ENCODE measurements at regions not wholly inside any gene's neighbourhood (a gene's known extent, or its start where the extent isn't known, plus 50 kb on each side); places are given as distances from the start of the nearest gene placed in this dataset.

DNA sequence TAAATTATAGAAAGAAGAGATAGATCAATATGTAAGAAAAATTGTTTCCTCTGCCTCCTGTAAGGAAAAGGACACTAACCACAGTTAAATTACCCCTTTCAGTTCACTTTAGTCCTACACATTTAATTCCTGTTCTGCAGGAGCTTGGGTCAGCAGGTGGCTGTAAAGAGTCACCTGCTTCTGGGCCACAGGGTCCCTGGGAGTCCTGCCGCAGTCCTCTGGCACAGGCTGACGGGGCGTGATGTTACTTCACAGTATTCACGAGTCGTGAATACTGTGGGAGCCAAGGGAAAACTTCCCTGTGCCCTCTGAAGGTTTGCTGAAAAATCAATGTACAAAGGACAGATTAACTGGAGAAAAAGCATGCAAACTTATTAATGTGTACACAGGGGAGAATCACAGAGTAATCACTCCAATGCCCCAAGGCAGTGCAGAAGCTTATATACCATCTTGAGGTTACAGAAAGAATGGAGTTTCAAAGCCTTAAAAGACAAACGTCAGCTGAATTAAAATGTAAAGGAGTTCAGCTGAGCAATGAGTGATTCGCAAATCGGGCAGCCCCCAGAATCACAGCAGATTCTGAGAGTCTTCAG lies 125.8 kb upstream of the TMTC4 start:
- TF ChIP-seq CTCF (IDR thresholded peaks at IDR 0.05) = no peak
- no peak for DNase-seq
- H3K9me3 Mint-ChIP-seq = peaks cover 14% of the 10 kb centered on the region; the same call in 1 of the 2 replicates
- H3K27ac Mint-ChIP-seq = no peak overlapping the region
- H3K4me3 Mint-ChIP-seq = no peak overlapping the region
- peaks cover 5% of the 10 kb centered on the region for H3K27me3 Mint-ChIP-seq (ENCODE audit: insufficient read depth)
- no peaks in the 10 kb centered on the region for H3K4me1 Mint-ChIP-seq (ENCODE audit: low read depth)
- H3K36me3 Mint-ChIP-seq (ENCODE audit: low read depth) = no peaks in the 10 kb centered on the region

GRCh38 chr13:100798739-100799361 lies 124.3 kb upstream of the TMTC4 start:
- TF ChIP-seq CTCF (IDR thresholded peaks at IDR 0.05) = no peak
- H3K27ac Mint-ChIP-seq = no peak overlapping the region
- no peaks in the 10 kb centered on the region for H3K36me3 Mint-ChIP-seq (ENCODE audit: low read depth)
- DNase-seq = no peak
- H3K27me3 Mint-ChIP-seq (ENCODE audit: insufficient read depth) = peaks cover 1% of the 10 kb centered on the region; the same call in 1 of the 2 replicates
- no peaks in the 10 kb centered on the region for H3K4me1 Mint-ChIP-seq (ENCODE audit: low read depth)
- H3K4me3 Mint-ChIP-seq = no peak overlapping the region
- H3K9me3 Mint-ChIP-seq = peaks cover 9% of the 10 kb centered on the region; the same call in 1 of the 2 replicates

GRCh38 chr13:100797921-100798320 lies 123.3 kb upstream of the TMTC4 start:
- Mint-ChIP-seq H3K4me1 (ENCODE audit: low read depth) (no peaks in the 10 kb centered on the region), H3K27me3 (ENCODE audit: insufficient read depth) (peaks cover 1% of the 10 kb centered on the region; the same call in 1 of the 2 replicates), H3K36me3 (ENCODE audit: low read depth) (no peaks in the 10 kb centered on the region), H3K4me3 (no peak overlapping the region), H3K27ac (no peak overlapping the region), H3K9me3 (peaks cover 15% of the 10 kb centered on the region; the same call in 1 of the 2 replicates)
- DNase-seq = no peak
- TF ChIP-seq CTCF (IDR thresholded peaks at IDR 0.05) = no peak

DNA sequence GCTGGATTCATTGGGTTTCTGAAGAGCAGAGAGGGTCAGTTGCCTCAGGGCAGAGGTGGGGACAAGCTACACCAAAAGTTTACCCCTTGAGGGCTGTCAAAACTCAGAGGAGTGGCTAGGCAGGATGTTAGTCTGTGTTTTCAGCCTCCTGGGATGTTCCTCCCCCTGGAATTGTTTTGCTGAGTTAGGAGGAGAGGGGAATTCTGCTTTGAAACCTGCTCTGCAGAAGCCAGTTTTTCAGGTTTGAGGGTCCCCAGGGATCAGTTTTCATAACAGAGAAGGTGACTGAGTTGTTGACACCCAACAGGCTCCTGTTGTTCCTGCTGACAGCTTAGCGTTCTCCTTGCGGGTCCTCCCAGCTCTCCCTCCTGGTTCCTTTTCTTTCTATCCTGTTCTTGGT lies 121.9 kb upstream of the TMTC4 start:
- no peak for TF ChIP-seq CTCF (IDR thresholded peaks at IDR 0.05)
- no peak for DNase-seq
- Mint-ChIP-seq H3K27ac (no peak overlapping the region), H3K9me3 (peaks cover 15% of the 10 kb centered on the region; the same call in 1 of the 2 replicates), H3K36me3 (ENCODE audit: low read depth) (no peaks in the 10 kb centered on the region), H3K4me1 (ENCODE audit: low read depth) (no peaks in the 10 kb centered on the region), H3K27me3 (ENCODE audit: insufficient read depth) (peaks cover 1% of the 10 kb centered on the region; the same call in 1 of the 2 replicates), H3K4me3 (no peak overlapping the region)

DNA sequence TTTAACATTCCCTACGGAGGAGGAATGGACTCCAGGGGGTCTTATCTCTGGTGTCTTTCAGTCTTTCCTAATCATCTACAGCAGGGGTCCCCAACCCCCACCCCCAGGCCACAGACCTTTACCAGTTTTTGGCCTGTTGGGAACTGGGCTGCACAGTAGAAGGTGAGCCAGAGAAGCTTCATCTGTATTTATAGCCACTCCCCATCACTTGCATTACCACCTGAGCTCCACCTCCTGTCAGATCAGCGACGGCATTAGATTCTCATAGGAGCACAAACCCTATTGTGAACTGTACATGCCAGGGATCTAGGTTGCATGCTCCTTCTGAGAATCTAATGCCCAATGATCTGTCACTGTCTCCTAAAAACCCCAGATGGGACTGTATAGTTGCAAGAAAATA lies 120.0 kb upstream of the TMTC4 start:
- H3K4me1 Mint-ChIP-seq (ENCODE audit: low read depth) = no peaks in the 10 kb centered on the region
- TF ChIP-seq CTCF (IDR thresholded peaks at IDR 0.05) = no peak
- H3K4me3 Mint-ChIP-seq = no peak overlapping the region
- no peaks in the 10 kb centered on the region for H3K36me3 Mint-ChIP-seq (ENCODE audit: low read depth)
- no peak for DNase-seq
- H3K9me3 Mint-ChIP-seq = peaks cover 15% of the 10 kb centered on the region; the same call in 1 of the 2 replicates
- peaks cover 1% of the 10 kb centered on the region; the same call in 1 of the 2 replicates for H3K27me3 Mint-ChIP-seq (ENCODE audit: insufficient read depth)
- H3K27ac Mint-ChIP-seq = no peak overlapping the region
